Skeletal muscle tissue (tissue), 3 donors: ENCODE measurements at regions not wholly inside any gene's neighbourhood (a gene's known extent, or its start where the extent isn't known, plus 50 kb on each side); places are given as distances from the start of the nearest gene placed in this dataset.

Experiments used
- H3K27ac ChIP-seq: one replicate; pipeline ENCODE4 v1.7.0; 2013; ENCODE audit warnings: mild to moderate bottlenecking, low read depth, low read length, inconsistent platforms
- H3K27me3 ChIP-seq, 3 donors: one replicate each; pipeline ENCODE4 v1.7.0; 2013; ENCODE audit warnings: low read length in 3 of 3; ENCODE audit not compliant: control insufficient read depth in 3 of 3, insufficient read depth in 3 of 3
- H3K36me3 ChIP-seq, 3 donors: one replicate each; pipeline ENCODE4 v1.7.0; 2013; ENCODE audit warnings: low read length in 3 of 3; ENCODE audit not compliant: control insufficient read depth in 3 of 3, insufficient read depth in 3 of 3
- H3K4me1 ChIP-seq, 3 donors: one replicate each; pipeline ENCODE4 v1.7.0; 2013; ENCODE audit warnings: low read length in 3 of 3, mild to moderate bottlenecking in 3 of 3; ENCODE audit not compliant: control insufficient read depth in 3 of 3, insufficient read depth in 3 of 3
- H3K4me3 ChIP-seq, 3 donors: one replicate each; pipeline ENCODE4 v1.7.0; 2013; ENCODE audit warnings: low read length in 3 of 3
- H3K9ac ChIP-seq, 3 donors: one replicate each; pipeline ENCODE4 v1.7.0; 2013; ENCODE audit warnings: low read length in 3 of 3, mild to moderate bottlenecking in 3 of 3, moderate library complexity in 2 of 3, low read depth in 1 of 3
- H3K9me3 ChIP-seq, 3 donors: one replicate each; pipeline ENCODE4 v1.7.0; 2013; ENCODE audit warnings: low read length in 3 of 3; ENCODE audit not compliant: control insufficient read depth in 3 of 3
- donor health status: Osteomylitis.

DNA sequence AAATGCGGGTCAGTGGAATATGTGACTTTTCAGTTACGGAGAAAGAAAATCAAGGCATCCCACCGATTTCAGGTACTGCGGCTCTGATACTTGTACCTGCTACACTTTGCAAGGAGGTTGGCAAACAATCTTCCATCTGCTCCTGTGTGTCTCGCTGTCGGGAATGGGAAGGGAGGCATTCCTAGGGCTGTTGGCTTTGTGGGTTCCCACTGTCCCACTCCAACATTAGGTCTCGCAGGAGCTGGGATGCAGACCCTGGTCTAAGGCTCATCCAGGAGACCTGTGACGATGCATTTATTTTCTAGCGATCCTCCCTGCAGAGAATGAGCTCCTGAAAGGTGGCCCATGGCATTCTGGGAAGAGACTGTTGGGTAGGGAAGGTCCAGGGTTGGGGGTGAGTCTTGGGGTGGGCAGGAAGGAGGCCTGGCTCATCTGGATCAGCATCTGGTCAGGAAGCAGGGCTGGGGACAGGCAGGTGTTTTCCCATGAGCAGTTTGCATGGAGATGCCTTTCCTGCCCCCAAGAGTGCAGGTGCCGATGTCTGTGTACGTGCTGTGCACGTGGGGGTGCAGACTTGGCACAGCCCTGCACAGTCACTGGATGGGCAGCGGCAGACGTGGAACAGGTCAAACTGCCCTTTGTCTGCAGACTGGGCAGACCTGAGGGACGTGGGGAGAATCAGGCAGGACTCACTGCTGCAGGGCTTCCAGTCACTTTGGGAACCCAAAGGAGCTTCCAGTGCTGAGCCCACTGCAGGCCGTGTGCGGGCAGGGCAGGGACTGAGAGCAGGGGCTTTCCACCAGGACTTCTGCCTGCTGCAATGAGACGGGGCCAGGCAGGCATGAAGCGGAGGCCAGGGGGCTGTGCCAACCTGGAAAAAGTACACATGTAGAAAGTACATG is 152.4 kb downstream of the TEX29 start:
- Histone ChIP-seq H3K27me3 (peaks cover 5 to 23% (median 17%) of the 10 kb centered on the region in 3 donors), H3K9ac (no peak overlapping the region), H3K4me3 (no peak overlapping the region), H3K4me1 (no peaks in the 10 kb centered on the region), H3K27ac (no peak overlapping the region), H3K9me3 (no peaks in the 10 kb centered on the region), H3K36me3 (no peaks in the 10 kb centered on the region)

DNA sequence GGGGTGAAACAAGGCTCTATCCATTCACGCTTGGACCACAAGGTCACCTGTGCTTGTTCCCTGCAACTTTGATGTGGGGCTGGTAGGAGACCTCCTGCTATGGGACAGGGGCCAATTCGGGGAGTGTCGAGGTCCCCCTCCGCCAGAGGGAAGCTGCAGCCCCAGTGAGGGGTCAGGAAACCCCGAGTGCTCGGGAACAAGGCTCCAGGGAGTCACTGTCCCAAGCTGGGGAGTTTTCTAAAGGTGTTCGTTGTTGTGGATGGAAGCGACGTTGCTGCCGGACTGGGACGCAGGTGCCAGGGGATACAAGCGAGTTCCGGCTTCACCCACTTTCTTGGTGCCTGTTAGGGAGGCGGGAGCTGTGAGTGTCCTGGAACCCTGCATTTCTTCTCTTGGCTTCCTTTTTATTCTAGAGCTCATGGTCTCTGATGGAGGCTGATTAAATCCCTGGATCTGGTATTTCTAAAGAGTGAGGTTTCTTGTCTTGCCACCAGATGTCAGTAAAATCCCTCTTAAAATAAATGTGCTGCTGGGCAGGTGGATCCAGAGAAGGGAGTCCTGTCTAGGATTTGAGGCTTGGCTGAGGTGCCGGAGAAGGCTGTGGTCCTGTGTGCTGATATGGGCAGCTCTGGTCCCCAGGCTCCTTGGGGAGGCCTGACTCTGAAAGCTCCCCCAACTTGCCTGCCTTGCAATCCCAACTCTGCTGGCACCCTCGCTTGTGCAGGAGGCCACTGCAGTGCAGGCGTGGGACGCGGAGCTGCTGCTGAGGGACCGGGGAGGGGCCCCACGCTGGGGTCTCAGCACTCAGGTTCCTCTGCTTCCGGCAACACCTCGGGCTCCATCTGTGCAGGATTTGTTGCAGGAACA is 153.9 kb downstream of the TEX29 start:
- Histone ChIP-seq H3K9me3 (no peaks in the 10 kb centered on the region), H3K9ac (no peak overlapping the region), H3K4me3 (no peak overlapping the region), H3K36me3 (no peaks in the 10 kb centered on the region), H3K27me3 (peaks cover 7 to 14% (median 13%) of the 10 kb centered on the region in 3 donors), H3K27ac (no peak overlapping the region), H3K4me1 (no peaks in the 10 kb centered on the region)

DNA sequence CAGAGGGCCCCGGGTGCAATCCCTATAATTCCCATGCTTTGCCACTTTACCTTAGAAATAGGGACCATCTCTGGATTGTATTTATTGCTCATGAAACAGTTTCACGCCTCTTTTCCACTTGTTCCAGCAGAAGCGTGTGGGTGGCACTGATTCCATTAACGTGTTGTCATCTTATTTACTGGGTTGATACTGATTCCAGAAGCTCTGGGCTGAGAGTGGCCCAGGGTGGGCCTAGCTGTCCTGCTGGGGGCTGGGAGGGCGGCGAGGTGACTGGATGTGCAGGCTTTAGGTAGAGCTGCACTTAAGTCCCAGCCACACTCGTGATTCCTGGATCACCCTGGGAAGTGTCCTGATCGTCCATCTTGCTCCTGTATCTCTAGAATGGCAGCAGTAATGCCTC is 155.0 kb downstream of the TEX29 start:
- Histone ChIP-seq H3K4me3 (no peak overlapping the region), H3K27me3 (peaks cover 8 to 22% (median 14%) of the 10 kb centered on the region in 3 donors), H3K27ac (no peak overlapping the region), H3K9ac (no peak overlapping the region), H3K36me3 (no peaks in the 10 kb centered on the region), H3K4me1 (no peaks in the 10 kb centered on the region), H3K9me3 (no peaks in the 10 kb centered on the region)

DNA sequence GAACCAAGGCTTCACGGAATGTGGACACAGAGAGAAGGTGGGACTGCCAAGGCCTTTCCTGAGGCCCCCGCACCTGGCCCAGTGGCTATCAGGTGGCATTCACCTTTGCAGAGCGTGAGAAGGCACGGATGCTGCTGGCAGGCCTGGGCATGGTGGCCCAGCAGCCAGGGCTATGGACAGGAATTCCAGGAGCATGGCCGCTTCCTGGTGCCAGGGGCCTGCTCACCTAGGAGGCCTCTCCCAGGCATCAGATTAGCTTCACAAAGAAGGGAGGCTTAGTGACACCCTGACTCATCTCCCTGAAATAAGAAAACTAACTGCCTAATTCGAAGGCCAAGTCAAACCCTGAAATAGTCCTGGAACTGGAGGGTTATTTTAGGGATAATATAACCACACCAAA is 155.8 kb downstream of the TEX29 start:
- H3K4me1 ChIP-seq, result no peaks in the 10 kb centered on the region
- H3K36me3 ChIP-seq, result no peaks in the 10 kb centered on the region
- H3K9me3 ChIP-seq, result no peaks in the 10 kb centered on the region
- H3K27ac ChIP-seq, result no peak overlapping the region
- peaks cover 8 to 24% (median 15%) of the 10 kb centered on the region in 3 donors for H3K27me3 ChIP-seq
- peak overlapping the region in 1 of 3 donors; percentile 16 for H3K9ac ChIP-seq
- H3K4me3 ChIP-seq, result no peak overlapping the region

DNA sequence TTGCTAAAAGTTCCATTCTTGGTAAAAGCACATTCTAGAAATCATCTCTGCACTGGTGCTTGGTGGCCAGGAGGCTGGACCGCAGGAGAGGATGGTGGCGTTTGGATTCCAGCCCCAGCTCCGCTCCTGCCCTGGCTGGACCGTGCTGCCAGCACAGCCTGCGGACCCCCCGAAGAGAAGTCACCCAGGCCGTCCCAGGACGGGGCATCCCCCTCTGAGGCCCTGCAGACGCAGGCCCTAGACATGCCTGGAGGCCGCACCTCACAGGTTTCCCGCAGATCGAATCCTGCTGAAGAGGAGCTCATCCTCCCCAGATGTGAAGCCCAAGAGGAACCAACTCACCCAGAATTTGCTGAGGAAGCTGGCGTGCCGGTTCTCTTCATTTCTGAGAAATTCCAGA is 159.0 kb downstream of the TEX29 start:
- Histone ChIP-seq H3K9me3 (no peaks in the 10 kb centered on the region), H3K4me3 (no peak overlapping the region), H3K36me3 (no peaks in the 10 kb centered on the region), H3K27me3 (peaks cover 11 to 21% (median 21%) of the 10 kb centered on the region in 3 donors), H3K27ac (no peak overlapping the region), H3K9ac (no peak overlapping the region), H3K4me1 (no peaks in the 10 kb centered on the region)

DNA sequence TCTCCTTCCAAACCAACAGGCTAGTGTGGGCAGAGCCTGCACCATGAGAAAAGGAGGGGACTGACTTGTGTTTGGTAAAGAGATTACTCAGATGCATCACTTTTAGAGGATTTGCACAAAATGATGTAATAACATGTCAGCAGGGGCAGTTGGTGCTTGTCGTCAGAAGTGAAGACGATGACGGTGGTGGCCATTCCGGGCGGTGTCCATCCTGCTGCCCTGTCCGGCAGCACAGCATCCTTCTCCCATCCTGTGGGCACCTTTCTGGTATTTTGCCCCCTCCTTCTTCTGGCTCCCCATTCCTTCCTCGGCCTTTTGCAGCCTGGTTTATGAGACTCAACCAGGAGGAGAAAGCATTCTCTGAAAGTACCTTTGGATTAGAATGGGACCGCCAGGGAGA is 160.1 kb downstream of the TEX29 start:
- H3K36me3 ChIP-seq, result no peaks in the 10 kb centered on the region
- H3K4me3 ChIP-seq, result no peak overlapping the region
- peaks cover 11 to 25% (median 19%) of the 10 kb centered on the region in 3 donors for H3K27me3 ChIP-seq

DNA sequence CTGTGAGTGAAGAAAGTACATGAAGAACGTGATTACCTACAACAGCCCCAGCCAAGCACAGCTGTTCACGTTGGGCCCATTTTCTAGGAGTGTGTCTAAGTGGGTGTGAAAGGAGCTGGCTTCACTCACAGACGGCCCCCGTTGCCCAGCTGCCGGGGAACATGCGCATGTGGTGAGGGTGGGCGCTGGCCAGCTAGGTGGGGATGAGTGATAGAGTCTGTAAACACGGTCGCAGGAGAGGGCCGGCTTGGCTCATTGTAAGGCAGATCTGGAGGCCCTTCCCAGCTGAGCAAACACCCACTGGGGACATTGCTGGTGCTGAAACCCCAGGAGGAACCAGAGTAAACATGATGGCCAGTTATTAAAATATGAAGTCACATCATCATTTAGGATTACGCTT is 160.5 kb downstream of the TEX29 start:
- Histone ChIP-seq H3K9ac (no peak overlapping the region), H3K4me3 (no peak overlapping the region), H3K27me3 (peaks cover 11 to 25% (median 19%) of the 10 kb centered on the region in 3 donors), H3K36me3 (no peaks in the 10 kb centered on the region), H3K27ac (no peak overlapping the region), H3K4me1 (no peaks in the 10 kb centered on the region), H3K9me3 (no peaks in the 10 kb centered on the region)

More for the DNA sequence above, 160.1 kb downstream of the TEX29 start:
- H3K9ac ChIP-seq, result no peak overlapping the region
- H3K27ac ChIP-seq, result no peak overlapping the region
- no peaks in the 10 kb centered on the region for H3K9me3 ChIP-seq
- no peaks in the 10 kb centered on the region for H3K4me1 ChIP-seq

DNA sequence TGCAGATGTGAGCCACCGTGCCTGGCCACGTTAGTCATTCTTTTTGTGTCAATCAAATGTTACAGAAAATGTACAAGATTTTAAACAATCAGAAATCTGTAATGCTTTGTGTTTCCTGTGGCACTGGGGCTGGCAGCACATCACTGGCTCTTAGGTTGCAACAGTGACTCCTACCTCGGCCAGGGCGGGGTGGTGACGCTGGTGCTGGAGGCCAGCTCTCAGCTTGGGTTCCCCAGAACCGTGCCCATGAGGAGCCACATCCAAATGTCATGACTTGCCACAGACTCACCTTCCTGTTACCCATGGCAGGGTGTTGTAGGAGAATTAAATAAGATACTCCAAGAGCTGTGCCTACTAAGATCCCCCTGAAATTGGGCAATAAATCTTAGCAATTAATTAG is 161.7 kb downstream of the TEX29 start:
- no peak overlapping the region for H3K9ac ChIP-seq
- no peaks in the 10 kb centered on the region for H3K36me3 ChIP-seq
- H3K4me3 ChIP-seq, result no peak overlapping the region
- H3K27me3 ChIP-seq, result peaks cover 11 to 25% (median 19%) of the 10 kb centered on the region in 3 donors
- H3K9me3 ChIP-seq, result peaks cover 2 to 5% (median 4%) of the 10 kb centered on the region in 3 donors
- H3K27ac ChIP-seq, result no peak overlapping the region
- H3K4me1 ChIP-seq, result no peaks in the 10 kb centered on the region

DNA sequence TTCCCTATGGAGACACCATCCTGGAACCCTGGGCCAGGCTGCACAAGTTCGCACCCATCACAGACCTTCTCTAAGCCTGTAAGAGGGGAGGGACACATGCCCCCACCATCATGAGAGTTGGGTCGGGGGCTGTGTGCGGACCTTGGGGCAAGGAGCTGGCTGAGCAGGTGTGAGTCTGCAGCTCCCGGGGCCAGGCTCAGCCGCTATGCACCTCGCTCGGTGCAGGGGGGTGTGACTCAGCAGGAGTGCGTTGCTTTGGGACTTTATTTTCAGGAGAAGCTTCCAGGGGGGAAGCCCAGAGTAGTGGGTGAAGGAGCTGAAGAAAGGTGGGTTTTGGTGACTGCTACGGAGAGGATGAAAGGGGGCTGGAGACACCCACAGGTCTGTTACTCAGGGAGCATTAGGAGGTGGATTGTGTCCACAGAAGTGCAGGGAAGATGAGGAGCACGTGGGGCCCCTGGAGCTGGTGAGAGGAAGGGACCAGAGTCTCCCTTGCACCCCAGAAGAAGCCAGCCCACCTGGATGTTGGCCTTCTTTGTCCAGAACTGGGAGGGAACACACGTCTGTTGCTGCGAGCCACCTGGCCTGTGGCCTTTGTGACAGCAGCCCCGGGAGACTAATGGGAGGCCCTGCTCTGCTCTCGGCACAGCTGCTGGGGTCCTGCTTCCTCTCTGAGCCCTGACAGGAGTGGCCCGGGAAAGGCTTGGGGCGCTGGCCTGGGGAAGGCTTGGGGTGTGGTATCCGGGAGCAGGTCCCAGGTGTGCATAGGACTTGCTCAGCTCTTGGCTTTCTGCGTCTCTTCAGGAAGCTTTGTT is 162.6 kb downstream of the TEX29 start:
- Histone ChIP-seq H3K9me3 (peaks cover 4 to 8% (median 7%) of the 10 kb centered on the region in 3 donors), H3K4me3 (no peak overlapping the region), H3K9ac (no peak overlapping the region), H3K27me3 (peaks cover 11 to 25% (median 19%) of the 10 kb centered on the region in 3 donors), H3K27ac (no peak overlapping the region), H3K4me1 (no peaks in the 10 kb centered on the region), H3K36me3 (no peaks in the 10 kb centered on the region)
